ENCODE measurements at regions not wholly inside any gene's neighbourhood (a gene's known extent, or its start where the extent isn't known, plus 50 kb on each side); places are given as distances from the start of the nearest gene placed in this dataset.

- TF ChIP-seq CTCF (IDR thresholded peaks at IDR 0.05) = no peak
- TF ChIP-seq POLR2AphosphoS5 (IDR thresholded peaks at IDR 0.05) = no peak
Observed at GRCh38 chr4:123603165-123603564, 206.6 kb downstream of the SPRY1 start.

All from sigmoid colon (tissue), 4 donors.